ENCODE measurements at regions not wholly inside any gene's neighbourhood (a gene's known extent, or its start where the extent isn't known, plus 50 kb on each side); places are given as distances from the start of the nearest gene placed in this dataset.

GRCh38 chr21:28641731-28642130 lies 350.9 kb downstream of the LTN1 start:
- H3K4me3 ChIP-seq: no peak overlapping the region
- Mint-ChIP-seq H3K4me3 (no peak overlapping the region), H3K36me3 (ENCODE audit: low read depth) (no peaks in the 10 kb centered on the region), H3K4me1 (peaks cover 7% of the 10 kb centered on the region; the same call in 2 of the 3 replicates), H3K27me3 (ENCODE audit: insufficient read depth, low read depth, poor library complexity) (peaks cover 2% of the 10 kb centered on the region), H3K27ac (no peak overlapping the region), H3K9me3 (no peaks in the 10 kb centered on the region; the same call in 1 of the 3 replicates)
- TF ChIP-seq POLR2AphosphoS5 (IDR thresholded peaks at IDR 0.05; ENCODE audit: low read depth): no peak
- no peak for TF ChIP-seq EZH2 (IDR thresholded peaks at IDR 0.05; ENCODE audit: low read depth, unreplicated experiment)
- no peak for TF ChIP-seq JUNB (IDR thresholded peaks at IDR 0.05; ENCODE audit: unreplicated experiment)
- no peak for TF ChIP-seq ZNF462 (CRISPR knock-in tag; IDR thresholded peaks at IDR 0.05)
- no peak for TF ChIP-seq REST (IDR thresholded peaks at IDR 0.05; ENCODE audit: unreplicated experiment)
- TF ChIP-seq, protein P1, sequence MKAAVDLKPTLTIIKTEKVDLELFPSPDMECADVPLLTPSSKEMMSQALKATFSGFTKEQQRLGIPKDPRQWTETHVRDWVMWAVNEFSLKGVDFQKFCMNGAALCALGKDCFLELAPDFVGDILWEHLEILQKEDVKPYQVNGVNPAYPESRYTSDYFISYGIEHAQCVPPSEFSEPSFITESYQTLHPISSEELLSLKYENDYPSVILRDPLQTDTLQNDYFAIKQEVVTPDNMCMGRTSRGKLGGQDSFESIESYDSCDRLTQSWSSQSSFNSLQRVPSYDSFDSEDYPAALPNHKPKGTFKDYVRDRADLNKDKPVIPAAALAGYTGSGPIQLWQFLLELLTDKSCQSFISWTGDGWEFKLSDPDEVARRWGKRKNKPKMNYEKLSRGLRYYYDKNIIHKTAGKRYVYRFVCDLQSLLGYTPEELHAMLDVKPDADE (IDR thresholded peaks at IDR 0.05): no peak
- TF ChIP-seq NANOG (IDR thresholded peaks at IDR 0.05; ENCODE audit: borderline replicate concordance): no peak
- no peak for TF ChIP-seq CTCF (conservative IDR thresholded peaks at IDR 0.05; ENCODE audit: low read depth in 2 of 2)
- no peak for TF ChIP-seq STAT1 (IDR thresholded peaks at IDR 0.05; ENCODE audit: unreplicated experiment)
- no peaks in the 10 kb centered on the region for H3K4me1 ChIP-seq (ENCODE audit: insufficient read depth)
- DNase-seq (ENCODE audit: low spot score) (no peak), ATAC-seq (no peak)
- H3K27me3 ChIP-seq (ENCODE audit: insufficient read depth): no peaks in the 10 kb centered on the region
- H3K4me2 ChIP-seq: no peak overlapping the region
- peaks cover 24% of the 10 kb centered on the region for H3K9me2 ChIP-seq (ENCODE audit: insufficient read depth)
- no peaks in the 10 kb centered on the region; the same call in 1 of the 2 replicates for H3K36me3 ChIP-seq (ENCODE audit: insufficient read depth)
- no peaks in the 10 kb centered on the region for H3K79me2 ChIP-seq (replicated peaks; ENCODE audit: insufficient read depth)
- no peaks in the 10 kb centered on the region for H4K20me1 ChIP-seq (replicated peaks; ENCODE audit: insufficient read depth)
- H3K27ac ChIP-seq (ENCODE audit: low read depth): no peak overlapping the region
- no peak overlapping the region for H2AFZ ChIP-seq
- no peaks in the 10 kb centered on the region for H3F3A ChIP-seq (replicated peaks; ENCODE audit: low read depth)

All from GM23338 (cell line).